MG63 (cell line): ENCODE measurements at regions not wholly inside any gene's neighbourhood (a gene's known extent, or its start where the extent isn't known, plus 50 kb on each side); places are given as distances from the start of the nearest gene placed in this dataset.

ENCODE experiments used
- DNase-seq: peaks from one replicate; pipeline ENCODE4 v3.0.0-alpha.2; 2020
- H3K27me3 ChIP-seq: fragments of 250-450 bp; sonication (Bioruptor Pico); 2 replicates; pipeline ENCODE4 v1.5.1; 2020; ENCODE audit warnings: mild to moderate bottlenecking, moderate library complexity
- H3K36me3 ChIP-seq: fragments of 250-450 bp; sonication (Bioruptor Pico); 2 replicates; pipeline ENCODE4 v1.5.1; 2020; ENCODE audit warnings: mild to moderate bottlenecking, moderate library complexity
- H3K4me3 ChIP-seq: fragments of 250-450 bp; sonication (Bioruptor Pico); 2 replicates; pipeline ENCODE4 v1.5.1; 2020; ENCODE audit warnings: mild to moderate bottlenecking, moderate library complexity
- H3K9me3 ChIP-seq: fragments of 250-450 bp; sonication (Bioruptor Pico); 2 replicates; pipeline ENCODE4 v1.5.1; 2020; ENCODE audit warnings: mild to moderate bottlenecking, moderate library complexity

DNA sequence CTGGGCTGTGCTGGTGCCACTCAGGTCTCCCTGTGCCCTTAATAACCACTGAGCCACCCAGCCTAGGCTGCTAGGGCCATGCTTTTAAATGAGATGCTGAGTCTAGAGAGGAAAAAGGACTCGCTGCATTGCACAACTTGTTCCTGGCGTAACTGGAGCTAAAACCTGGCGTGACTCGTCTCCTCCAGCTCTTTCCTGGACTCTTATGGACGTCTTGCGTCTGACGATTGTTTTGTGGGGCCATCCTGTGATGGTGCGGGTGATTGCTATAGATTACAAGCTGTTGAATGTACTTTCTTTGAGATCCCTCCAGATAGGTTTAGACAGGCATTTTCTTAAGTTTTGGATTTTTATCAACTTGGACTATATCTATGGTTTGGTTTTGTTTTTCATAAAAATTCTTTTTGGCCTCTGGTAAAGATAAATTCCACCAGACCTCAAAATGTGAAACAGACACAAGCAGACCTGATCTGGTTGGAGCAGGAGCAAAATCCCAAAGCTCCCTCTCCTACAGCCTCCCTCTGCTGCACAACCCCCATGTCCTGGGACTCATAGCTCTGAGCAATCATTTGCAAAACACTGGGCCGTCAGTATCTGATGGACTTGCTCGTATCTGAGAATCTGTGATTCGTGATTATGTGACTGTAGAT, 230.3 kb downstream of the ARHGAP12 start:
- H3K4me3 ChIP-seq: peak overlapping the region; percentile 2; the same call in 1 of the 2 replicates
- H3K9me3 ChIP-seq: peaks cover 6% of the 10 kb centered on the region
- H3K36me3 ChIP-seq: no peaks in the 10 kb centered on the region
- no peaks in the 10 kb centered on the region for H3K27me3 ChIP-seq
- DNase-seq: peak; percentile 71

DNA sequence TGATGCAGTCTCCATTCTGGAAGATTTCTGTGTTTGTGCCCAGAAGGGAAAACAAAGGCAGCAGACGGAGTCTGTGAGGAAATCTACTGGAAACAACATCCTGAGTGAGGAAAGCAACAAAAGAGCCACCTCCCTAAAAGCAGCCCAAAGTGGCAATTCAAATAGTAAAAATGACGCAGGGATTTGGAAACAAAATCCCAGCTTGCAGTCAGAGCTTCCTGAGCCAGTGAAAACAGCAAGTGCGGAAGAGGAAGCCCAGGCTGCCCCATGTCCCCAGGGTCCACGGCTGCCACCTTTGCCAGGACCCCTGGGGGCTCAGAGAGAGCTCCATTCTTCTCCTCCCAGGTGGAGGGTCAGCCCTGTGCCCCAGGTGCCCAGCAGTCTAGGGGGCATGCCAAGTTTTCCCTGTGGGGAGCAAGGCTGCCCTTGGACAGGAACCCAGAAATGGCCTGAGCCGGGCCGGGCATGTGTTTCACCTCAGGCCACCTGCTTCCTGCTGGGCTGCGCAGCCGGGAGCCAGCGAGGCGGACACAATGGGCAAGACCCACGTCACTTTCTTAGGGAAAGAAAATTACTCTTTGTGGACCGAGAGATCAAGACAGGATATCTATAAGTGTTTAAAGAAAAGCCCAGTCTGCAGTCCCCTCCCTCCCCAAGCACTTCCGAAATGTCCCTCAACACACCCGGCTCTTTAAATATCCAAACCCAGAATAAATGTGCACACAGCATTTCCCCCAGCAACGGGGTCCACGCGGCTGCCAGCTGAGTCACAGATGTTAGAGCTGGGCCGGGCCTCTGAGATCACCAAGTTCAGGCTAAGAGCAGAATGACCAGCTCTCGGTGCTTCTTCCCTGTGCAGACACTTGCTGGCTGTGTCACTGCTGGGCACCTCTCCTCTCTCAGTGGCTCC, 231.1 kb downstream of the ARHGAP12 start:
- Histone ChIP-seq H3K27me3 (no peaks in the 10 kb centered on the region), H3K4me3 (peak overlapping the region; percentile 2), H3K36me3 (no peaks in the 10 kb centered on the region), H3K9me3 (peaks cover 3% of the 10 kb centered on the region; the same call in 1 of the 2 replicates)
- DNase-seq: peak; percentile 93

DNA sequence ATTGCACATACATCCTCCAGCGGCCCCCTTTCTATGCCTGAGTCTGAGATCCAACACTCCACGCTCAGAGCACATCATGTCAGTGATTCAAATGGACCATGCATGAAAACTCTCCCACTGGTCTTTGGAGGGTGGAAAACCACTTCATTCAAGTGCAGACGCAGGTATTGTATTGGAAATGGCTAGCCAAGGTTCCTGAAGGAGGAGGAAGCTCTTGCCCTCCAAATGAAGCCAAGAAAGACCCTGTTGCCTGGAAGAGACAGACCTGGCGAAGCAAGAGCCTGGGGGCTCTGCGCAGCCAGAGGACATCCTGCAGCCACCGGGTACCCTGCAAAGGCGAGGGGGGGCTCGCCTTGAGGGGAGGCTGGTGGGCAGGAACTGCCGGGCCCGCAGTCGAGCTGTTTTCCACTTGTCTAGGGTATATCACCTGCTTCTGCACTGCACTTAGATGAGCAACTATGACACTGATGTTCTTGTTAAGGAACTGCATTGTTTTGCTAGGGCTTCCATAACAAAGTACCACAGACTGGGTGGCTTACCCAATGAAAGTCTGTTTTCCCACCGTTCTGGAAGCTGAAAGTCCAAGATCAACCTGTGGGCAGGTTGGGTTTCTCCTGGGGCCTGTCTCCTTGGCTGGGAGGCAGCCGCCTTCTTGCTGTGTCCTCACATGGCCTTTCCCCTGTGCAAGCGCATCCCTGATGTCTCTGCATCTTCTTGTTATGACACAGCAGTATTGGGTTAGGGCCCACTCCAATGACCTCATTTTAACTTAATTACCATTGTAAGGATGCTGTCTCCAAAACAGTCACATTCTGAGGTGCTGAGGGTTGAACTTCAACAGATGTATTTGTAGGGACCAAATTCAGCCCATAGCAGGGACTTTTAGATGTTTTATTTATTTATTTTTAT, 233.4 kb downstream of the ARHGAP12 start:
- no peak overlapping the region for H3K4me3 ChIP-seq
- DNase-seq: peak; percentile 12
- no peaks in the 10 kb centered on the region for H3K27me3 ChIP-seq
- H3K9me3 ChIP-seq: peaks cover 6% of the 10 kb centered on the region
- no peaks in the 10 kb centered on the region for H3K36me3 ChIP-seq

DNA sequence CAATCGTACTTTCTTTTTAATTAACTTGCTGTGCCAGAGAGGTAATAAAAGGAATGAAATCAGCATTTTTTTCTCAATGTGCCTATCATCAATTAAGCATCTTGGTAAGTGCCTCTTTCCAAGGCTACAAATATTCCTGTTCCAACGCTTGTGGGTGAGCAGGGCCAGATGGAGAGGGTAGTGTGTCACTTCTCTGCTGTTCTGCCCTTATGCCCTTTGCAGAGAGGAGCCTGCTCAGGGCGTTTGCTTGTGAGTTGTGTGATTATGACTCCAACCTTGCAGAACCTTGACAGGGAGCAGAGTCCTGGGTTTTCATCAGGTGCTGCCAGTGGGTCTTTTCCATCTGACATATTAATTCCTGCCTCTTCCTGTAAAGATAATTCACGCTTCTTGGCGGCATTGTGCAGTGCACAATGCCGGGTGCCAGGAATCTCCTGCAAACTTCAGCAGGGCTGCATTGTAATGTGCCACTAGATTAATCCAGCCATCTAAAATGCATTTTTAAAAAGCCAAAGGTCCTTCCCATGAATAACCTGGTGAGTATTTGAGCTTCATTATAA, 234.4 kb downstream of the ARHGAP12 start:
- no peak for DNase-seq
- no peaks in the 10 kb centered on the region for H3K36me3 ChIP-seq
- H3K4me3 ChIP-seq: no peak overlapping the region
- H3K27me3 ChIP-seq: no peaks in the 10 kb centered on the region
- peaks cover 16% of the 10 kb centered on the region for H3K9me3 ChIP-seq

DNA sequence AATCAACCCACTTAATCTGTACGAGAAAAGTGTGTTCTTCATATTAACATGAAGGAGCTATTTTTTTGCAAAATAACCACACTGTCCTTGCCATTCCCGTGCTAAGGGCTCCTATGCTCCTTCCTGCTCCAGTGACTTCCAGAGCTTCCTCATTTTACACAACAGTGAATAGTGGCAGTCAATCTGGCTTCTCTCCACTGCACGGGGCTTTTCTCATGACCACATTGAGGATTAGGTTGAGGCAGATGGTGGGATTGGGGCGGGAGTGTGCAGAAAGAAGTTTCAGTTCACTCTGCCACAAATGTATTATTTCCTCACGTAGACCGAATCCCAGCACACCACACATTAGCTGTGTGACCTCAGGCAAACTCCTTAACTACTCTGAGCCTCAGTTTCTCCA, 235.1 kb downstream of the ARHGAP12 start:
- peaks cover 22% of the 10 kb centered on the region for H3K9me3 ChIP-seq
- H3K36me3 ChIP-seq: no peaks in the 10 kb centered on the region
- H3K27me3 ChIP-seq: no peaks in the 10 kb centered on the region
- H3K4me3 ChIP-seq: no peak overlapping the region
- DNase-seq: no peak

DNA sequence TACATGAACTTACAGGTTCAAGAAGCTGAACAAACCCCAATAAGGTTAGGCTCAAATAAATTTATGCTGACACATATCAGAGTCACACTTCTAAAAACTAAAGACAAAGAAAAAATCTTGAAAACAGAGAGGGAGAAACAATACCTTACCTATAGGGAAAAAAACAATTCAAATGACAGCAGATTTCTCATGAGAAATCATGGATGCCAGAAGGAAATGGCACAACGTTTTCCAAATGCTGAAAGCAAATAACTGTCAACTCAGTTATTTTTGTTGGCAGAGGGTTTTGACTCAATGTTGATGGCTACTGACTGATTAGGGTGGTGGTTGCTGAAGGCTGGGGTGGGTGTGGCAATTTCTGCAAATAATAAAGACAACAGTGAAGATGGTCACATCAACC, 239.4 kb downstream of the ARHGAP12 start:
- Histone ChIP-seq H3K36me3 (no peaks in the 10 kb centered on the region), H3K27me3 (no peaks in the 10 kb centered on the region), H3K4me3 (no peak overlapping the region), H3K9me3 (peaks cover 39% of the 10 kb centered on the region)
- DNase-seq: no peak

DNA sequence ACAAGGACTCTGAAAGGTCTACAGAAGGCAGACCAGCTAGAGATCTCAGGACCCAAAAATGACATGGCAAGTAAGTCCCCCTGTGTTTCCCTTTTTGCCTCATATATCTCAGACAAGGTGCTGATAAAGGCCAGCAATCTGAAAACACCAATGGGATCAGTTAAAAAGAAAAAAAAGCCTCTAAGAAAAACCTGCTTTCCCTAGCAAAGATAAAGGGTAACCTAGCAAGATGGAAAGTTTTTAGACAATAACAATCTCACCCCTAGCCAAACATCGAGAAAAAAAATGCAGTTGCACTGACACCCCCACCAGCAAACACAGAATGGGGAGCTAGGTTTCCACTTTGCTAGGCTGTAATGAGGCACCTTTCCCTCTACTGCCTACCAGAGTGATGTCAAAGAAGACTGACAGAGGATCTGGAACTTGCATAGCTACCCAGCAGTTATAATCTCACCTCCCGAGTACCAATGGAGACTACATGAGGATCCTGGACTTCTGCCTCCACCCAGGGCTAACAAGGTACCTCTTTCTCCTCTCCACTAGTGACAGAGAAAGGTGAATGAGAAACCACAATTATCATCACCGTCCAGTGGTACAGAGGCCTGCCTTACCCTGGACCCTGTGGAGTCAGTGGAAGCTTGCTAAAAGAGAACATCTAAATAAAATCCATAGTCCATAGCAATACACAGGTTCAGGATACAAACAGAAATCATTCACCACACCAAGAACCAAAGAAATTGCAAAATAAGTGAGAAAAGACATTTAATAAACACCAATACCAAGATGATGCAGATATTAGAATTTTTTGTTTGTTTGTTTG, 240.8 kb downstream of the ARHGAP12 start:
- H3K36me3 ChIP-seq: no peaks in the 10 kb centered on the region
- peaks cover 53% of the 10 kb centered on the region for H3K9me3 ChIP-seq
- H3K4me3 ChIP-seq: no peak overlapping the region
- H3K27me3 ChIP-seq: no peaks in the 10 kb centered on the region
- no peak for DNase-seq

DNA sequence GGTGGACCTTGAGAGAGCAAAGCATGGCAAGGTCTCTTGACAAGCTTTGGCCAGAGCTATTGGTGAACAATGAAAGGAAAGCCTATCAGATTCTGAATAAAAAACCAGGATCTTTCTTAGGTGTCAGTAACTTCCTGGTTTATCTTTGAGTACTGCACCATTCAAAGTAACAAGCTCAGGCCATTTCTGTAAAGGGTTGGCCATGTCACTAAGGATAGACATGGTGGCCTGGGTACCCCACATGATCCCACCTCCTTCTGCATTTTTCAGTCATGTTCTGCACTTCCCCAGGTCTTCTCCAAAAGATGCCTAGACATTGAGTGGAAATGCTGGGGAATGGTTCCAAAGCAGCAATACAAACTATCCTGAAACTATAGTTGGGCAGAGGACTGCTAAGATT, 242.0 kb downstream of the ARHGAP12 start:
- no peaks in the 10 kb centered on the region for H3K36me3 ChIP-seq
- no peaks in the 10 kb centered on the region for H3K27me3 ChIP-seq
- peaks cover 61% of the 10 kb centered on the region for H3K9me3 ChIP-seq
- no peak overlapping the region for H3K4me3 ChIP-seq
- no peak for DNase-seq

DNA sequence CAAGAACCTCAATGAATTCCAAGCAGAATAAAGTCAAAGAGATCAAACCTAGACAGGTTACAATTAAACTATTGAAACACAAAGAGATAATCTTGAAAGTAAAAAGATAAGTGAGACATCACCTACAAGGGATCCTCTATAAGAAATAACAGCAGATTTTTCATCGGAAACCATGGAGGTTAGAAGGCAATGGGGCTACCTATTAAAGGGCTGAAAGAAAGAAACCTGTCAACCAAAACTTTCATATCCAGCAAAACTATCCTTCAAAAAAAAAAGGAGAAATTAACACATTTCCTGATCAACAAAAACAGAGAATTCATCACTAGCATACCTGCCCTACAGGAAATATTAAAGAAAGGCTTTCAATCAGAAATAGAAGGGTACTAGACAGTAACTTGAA, 244.9 kb downstream of the ARHGAP12 start:
- peaks cover 44% of the 10 kb centered on the region for H3K9me3 ChIP-seq
- DNase-seq: no peak
- H3K4me3 ChIP-seq: no peak overlapping the region
- no peaks in the 10 kb centered on the region for H3K27me3 ChIP-seq
- no peaks in the 10 kb centered on the region for H3K36me3 ChIP-seq

DNA sequence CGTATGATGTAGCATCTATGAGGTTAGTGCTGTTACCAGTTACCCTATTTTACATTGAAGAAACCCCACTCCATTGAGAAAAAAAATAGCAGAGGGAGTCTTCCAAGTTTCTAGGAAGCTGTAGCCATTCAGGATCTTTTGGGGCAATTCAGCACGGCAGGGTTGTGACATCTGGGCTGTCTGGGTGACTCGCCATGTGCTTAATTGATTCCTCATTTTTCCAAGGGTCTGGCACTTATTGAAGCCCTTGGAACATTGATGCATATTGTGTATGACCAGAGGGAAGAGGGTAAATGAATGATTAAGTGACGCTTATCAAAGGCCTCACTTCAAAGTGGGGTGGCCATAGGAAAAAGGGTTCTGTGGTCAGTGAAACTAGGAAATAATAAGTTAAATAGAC, 248.7 kb downstream of the ARHGAP12 start:
- Histone ChIP-seq H3K9me3 (peaks cover 36% of the 10 kb centered on the region), H3K27me3 (no peaks in the 10 kb centered on the region), H3K36me3 (no peaks in the 10 kb centered on the region), H3K4me3 (no peak overlapping the region)
- DNase-seq: no peak

DNA sequence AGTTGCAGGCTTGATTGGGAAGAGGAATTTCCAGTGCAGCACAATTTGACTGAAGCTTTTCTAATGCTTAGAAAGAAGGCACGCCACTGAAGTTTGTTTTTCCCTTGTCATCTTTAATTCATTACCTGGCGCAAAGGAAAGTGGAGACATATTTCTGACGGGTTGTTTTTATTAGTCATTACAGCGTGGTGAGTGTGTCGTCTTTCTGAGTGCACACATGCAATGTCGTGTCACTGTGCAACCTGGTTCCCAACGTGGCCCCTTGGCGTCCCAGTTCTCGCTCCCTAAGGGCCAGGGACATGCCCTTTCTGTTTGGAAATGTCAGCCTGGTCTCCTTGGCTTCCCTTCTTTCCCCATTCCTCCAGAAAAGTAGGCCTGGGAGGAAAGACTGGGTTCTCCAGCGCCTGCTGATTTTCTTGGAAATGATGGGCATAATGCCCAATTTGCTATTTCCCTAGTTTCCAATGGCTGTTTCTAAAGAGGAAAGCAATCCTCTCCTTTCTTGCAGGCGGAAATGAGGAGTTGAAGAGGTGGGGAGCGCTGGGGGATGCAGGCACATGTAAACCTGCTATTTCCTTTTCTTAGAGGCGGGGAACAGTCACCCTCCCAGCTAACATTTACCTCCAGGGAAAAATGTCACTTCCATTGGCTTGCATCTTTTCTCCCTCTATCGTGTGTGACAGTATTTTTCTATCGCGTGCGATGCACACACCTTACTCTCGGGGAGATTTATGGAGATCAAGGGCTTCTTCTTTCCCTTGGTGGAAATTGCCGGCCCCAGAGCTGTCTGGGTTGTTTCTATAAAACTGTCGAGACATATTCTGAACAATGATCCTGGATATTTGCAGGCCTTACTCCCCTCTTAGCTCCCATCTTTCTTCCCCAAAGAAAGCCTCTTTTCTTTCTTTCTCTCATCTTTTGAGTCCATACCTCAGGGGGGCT, 249.8 kb downstream of the ARHGAP12 start:
- no peak overlapping the region for H3K4me3 ChIP-seq
- H3K9me3 ChIP-seq: peaks cover 28% of the 10 kb centered on the region
- DNase-seq: no peak
- H3K36me3 ChIP-seq: no peaks in the 10 kb centered on the region
- H3K27me3 ChIP-seq: no peaks in the 10 kb centered on the region

DNA sequence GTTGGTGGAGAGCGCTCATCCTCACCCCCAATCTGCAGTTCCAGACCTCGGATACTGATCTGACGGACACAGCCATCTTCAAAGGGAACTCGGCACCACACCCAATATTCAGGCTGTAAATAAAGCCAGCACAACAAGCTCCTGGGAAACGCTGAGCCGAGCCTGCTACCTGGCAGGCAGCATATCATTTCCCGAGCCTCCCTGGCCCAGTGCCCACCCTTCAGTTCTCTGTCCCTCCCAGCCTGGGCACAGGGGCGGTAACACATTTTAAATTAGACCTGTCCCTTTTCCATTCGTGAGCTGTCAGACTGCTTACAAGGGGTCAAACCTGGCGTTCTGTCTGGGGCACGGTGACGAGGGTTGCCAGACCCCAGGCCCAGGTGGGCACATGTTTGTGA, 250.5 kb downstream of the ARHGAP12 start:
- no peaks in the 10 kb centered on the region for H3K27me3 ChIP-seq
- H3K9me3 ChIP-seq: peaks cover 21% of the 10 kb centered on the region
- H3K4me3 ChIP-seq: no peak overlapping the region
- no peaks in the 10 kb centered on the region for H3K36me3 ChIP-seq
- DNase-seq: no peak

DNA sequence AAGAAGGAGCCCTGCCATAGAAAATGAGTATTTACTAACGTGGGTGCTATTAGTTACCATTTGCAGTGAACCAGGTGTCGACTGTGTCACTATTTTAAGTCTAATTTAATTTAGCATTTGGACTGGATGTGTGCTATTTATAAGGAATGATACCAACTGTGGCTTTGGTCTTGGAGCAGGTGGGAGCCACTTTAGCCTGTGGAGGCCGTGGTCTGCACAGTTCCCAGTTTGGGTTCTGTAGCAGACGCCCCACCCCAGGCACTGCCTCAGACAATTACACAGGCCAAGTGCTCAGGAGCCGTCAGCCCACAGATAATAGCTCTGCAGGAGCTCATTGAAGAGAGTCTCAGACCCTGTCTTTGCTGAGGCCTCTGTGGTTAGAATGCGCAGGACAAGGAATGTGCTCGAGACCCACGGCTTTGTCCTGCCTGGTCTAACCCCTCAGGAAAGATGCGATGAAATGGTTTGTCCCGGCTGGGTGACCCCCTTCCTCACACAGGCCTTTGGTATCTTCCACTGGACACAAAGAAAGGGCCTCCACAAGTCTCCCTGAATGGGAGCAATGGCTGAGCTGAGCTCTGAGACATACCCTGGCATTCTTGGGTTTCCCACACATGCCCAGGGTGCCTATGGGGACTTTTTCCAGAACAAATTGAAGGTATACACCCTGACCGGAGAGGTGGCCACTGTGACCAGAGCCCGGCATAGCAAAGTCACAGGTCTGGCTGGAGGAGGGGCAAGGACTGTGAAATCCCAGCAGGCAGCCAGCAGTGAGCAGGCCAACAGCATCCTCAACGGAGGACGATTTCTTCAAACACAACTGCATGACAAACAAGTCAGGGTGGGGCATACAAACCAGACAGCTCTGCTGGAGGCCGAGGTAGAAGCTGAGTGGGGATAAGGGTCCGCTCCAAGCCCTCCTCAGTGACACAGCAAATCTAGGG, 251.2 kb downstream of the ARHGAP12 start:
- H3K4me3 ChIP-seq: no peak overlapping the region
- peaks cover 17% of the 10 kb centered on the region for H3K9me3 ChIP-seq
- DNase-seq: no peak
- no peaks in the 10 kb centered on the region for H3K27me3 ChIP-seq
- no peaks in the 10 kb centered on the region for H3K36me3 ChIP-seq

DNA sequence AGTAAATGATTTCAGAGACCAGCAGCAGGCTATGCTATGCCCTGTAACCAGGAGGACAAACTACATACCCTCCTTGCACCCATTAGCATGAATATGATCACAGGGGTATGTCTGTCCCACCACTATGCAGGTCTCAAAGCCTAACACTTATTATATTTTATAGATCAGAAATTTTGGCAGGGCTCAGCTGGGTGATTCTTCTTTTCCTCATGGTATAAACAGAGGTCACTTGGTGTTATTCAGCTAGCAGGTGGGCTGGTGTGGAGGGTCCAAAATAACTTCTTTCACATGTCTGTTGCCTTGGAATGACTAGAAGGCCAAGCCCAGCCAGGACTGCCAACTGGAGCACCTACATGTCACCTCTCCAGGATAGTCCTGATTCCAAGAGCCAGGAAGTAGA, 252.9 kb downstream of the ARHGAP12 start:
- no peak overlapping the region for H3K4me3 ChIP-seq
- H3K9me3 ChIP-seq: peaks cover 24% of the 10 kb centered on the region
- no peaks in the 10 kb centered on the region for H3K27me3 ChIP-seq
- DNase-seq: no peak
- H3K36me3 ChIP-seq: no peaks in the 10 kb centered on the region
